SKM-1 (cell line): ENCODE measurements at regions not wholly inside any gene's neighbourhood (a gene's known extent, or its start where the extent isn't known, plus 50 kb on each side); places are given as distances from the start of the nearest gene placed in this dataset.
"Not testable (repeated sequence)": the region's sequence is repeated elsewhere in the genome, so short reads cannot be mapped to it uniquely, and the experiment has no call there.

Experiments
- DNase-seq: peaks from one replicate; lab custom pipeline; 2025; ENCODE audit not compliant: unreplicated experiment; lab: John Stamatoyannopoulos, UW

GRCh38 chr18:22728481-22729105 is 204.5 kb upstream of the RBBP8 start:
- DNase-seq = no peak

GRCh38 chr18:22731398-22731797 is 201.7 kb upstream of the RBBP8 start:
- DNase-seq = no peak

- no peak for DNase-seq
Observed at GRCh38 chr18:22734105-22734661, 198.9 kb upstream of the RBBP8 start.

- no peak for DNase-seq
Observed at GRCh38 chr18:22734791-22735627, 198.1 kb upstream of the RBBP8 start.

GRCh38 chr18:22737054-22737453 is 196.1 kb upstream of the RBBP8 start:
- DNase-seq = no peak

GRCh38 chr18:22739061-22739642 is 194.0 kb upstream of the RBBP8 start:
- DNase-seq = no peak

- DNase-seq = no peak
Observed at GRCh38 chr18:22739789-22740188, 193.3 kb upstream of the RBBP8 start.

- no peak for DNase-seq
Observed at GRCh38 chr18:22741318-22741717, 191.8 kb upstream of the RBBP8 start.

- DNase-seq = no peak
Observed at GRCh38 chr18:22742409-22742808, 190.7 kb upstream of the RBBP8 start.

GRCh38 chr18:22745966-22746365 is 187.2 kb upstream of the RBBP8 start:
- no peak for DNase-seq

- no peak for DNase-seq
Observed at GRCh38 chr18:22752014-22752413, 181.1 kb upstream of the RBBP8 start.

GRCh38 chr18:22753130-22753831 is 179.8 kb upstream of the RBBP8 start:
- no peak for DNase-seq

GRCh38 chr18:22764005-22764404 is 169.1 kb upstream of the RBBP8 start:
- not testable (repeated sequence) for DNase-seq

- no peak for DNase-seq
Observed at GRCh38 chr18:22765896-22766295, 167.2 kb upstream of the RBBP8 start.

GRCh38 chr18:22767653-22768052 is 165.5 kb upstream of the RBBP8 start:
- no peak for DNase-seq

- DNase-seq = no peak
Observed at GRCh38 chr18:22773944-22774343, 159.2 kb upstream of the RBBP8 start.

- no peak for DNase-seq
Observed at GRCh38 chr18:22778996-22779395, 154.1 kb upstream of the RBBP8 start.

- no peak for DNase-seq
Observed at GRCh38 chr18:22783245-22783644, 149.9 kb upstream of the RBBP8 start.

GRCh38 chr18:22783662-22784076 is 149.5 kb upstream of the RBBP8 start:
- no peak for DNase-seq

GRCh38 chr18:22789052-22789451 is 144.1 kb upstream of the RBBP8 start:
- no peak for DNase-seq

- no peak for DNase-seq
Observed at GRCh38 chr18:22789600-22789999, 143.5 kb upstream of the RBBP8 start.
